ENCODE measurements at regions not wholly inside any gene's neighbourhood (a gene's known extent, or its start where the extent isn't known, plus 50 kb on each side); places are given as distances from the start of the nearest gene placed in this dataset.

DNA sequence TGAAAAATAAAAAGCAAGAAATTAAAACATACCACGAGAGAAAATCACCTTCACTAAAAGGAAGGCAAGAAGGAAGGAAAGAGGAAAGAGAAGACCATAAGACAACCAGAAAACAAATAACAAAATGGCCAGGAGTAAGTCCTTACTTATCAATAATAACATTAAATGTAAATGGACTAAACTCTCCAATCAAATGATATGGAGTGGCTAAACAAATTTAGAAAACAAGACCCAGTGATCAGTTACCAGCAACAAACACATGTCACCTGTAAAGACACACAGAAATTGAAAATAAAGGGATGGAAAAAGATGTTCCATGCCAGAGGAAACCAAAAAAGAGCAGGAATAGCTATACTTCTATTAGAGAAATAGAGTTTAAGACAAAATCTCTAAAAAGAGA, 85.0 kb upstream of the SLC38A4 start:
- TF ChIP-seq, protein P1, sequence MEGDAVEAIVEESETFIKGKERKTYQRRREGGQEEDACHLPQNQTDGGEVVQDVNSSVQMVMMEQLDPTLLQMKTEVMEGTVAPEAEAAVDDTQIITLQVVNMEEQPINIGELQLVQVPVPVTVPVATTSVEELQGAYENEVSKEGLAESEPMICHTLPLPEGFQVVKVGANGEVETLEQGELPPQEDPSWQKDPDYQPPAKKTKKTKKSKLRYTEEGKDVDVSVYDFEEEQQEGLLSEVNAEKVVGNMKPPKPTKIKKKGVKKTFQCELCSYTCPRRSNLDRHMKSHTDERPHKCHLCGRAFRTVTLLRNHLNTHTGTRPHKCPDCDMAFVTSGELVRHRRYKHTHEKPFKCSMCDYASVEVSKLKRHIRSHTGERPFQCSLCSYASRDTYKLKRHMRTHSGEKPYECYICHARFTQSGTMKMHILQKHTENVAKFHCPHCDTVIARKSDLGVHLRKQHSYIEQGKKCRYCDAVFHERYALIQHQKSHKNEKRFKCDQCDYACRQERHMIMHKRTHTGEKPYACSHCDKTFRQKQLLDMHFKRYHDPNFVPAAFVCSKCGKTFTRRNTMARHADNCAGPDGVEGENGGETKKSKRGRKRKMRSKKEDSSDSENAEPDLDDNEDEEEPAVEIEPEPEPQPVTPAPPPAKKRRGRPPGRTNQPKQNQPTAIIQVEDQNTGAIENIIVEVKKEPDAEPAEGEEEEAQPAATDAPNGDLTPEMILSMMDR (conservative IDR thresholded peaks at IDR 0.05) = no peak
- TF ChIP-seq EZH2 (IDR thresholded peaks at IDR 0.05; ENCODE audit: low read depth) = no peak
